ENCODE measurements at regions not wholly inside any gene's neighbourhood (a gene's known extent, or its start where the extent isn't known, plus 50 kb on each side); places are given as distances from the start of the nearest gene placed in this dataset.

DNA sequence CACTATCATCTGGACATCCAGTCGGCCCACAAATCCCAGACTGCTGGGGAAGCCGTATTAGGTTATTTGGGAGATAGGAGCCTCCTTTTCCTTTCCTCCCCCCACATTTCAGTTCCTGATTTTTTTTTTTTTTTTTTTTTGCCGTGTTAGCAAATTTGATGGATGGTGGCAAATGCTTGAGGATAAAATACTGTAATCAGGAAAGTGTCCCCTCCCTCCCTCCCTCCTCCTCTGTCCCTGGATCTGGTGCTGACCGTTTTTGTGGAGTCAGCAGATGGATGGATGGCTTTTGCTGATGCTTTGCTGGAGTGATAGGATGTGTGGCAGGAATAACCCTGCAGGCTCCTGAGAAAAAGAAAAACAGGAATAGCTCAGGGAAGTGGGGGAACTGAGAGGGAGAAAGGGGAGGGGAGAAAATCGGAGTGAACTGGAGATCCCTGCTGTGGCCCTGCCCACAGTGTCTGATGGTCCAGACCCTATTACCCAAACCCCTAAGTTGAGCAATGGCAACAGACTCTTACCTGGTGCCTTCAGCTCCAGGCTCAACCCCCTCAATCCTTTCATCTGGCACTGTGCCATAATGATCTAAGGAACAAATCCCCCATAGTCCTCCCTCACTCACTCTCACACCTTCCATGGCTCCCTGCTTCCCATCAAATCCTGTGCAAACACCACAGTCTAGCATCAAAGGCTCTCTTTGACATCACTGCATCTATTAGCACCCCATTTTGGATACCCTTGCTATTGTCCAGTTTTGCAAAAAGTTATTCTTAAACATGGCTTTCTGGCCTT is 277.3 kb upstream of the CHD6 start:
- in situ Hi-C loops (cut with HindIII; ENCODE audit: low sequenced_read_pairs), result no loop called here
- DNase-seq (ENCODE audit: low read depth, low spot score), result no peak
- H3K4me3 ChIP-seq (ENCODE audit: low read depth, low read length), result no peak overlapping the region
- TF ChIP-seq, protein P1, sequence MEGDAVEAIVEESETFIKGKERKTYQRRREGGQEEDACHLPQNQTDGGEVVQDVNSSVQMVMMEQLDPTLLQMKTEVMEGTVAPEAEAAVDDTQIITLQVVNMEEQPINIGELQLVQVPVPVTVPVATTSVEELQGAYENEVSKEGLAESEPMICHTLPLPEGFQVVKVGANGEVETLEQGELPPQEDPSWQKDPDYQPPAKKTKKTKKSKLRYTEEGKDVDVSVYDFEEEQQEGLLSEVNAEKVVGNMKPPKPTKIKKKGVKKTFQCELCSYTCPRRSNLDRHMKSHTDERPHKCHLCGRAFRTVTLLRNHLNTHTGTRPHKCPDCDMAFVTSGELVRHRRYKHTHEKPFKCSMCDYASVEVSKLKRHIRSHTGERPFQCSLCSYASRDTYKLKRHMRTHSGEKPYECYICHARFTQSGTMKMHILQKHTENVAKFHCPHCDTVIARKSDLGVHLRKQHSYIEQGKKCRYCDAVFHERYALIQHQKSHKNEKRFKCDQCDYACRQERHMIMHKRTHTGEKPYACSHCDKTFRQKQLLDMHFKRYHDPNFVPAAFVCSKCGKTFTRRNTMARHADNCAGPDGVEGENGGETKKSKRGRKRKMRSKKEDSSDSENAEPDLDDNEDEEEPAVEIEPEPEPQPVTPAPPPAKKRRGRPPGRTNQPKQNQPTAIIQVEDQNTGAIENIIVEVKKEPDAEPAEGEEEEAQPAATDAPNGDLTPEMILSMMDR (IDR thresholded peaks at IDR 0.05; ENCODE audit: low read depth, low read length), result no peak

- in situ Hi-C loops (cut with HindIII; ENCODE audit: low sequenced_read_pairs), result no loop called here
- DNase-seq (ENCODE audit: low read depth, low spot score), result no peak
- H3K4me3 ChIP-seq (ENCODE audit: low read depth, low read length), result no peak overlapping the region
- TF ChIP-seq, protein P1 (IDR thresholded peaks at IDR 0.05; ENCODE audit: low read depth, low read length), result no peak
Measured at GRCh38 chr20:41894255-41894963, 276.2 kb upstream of the CHD6 start.

DNA sequence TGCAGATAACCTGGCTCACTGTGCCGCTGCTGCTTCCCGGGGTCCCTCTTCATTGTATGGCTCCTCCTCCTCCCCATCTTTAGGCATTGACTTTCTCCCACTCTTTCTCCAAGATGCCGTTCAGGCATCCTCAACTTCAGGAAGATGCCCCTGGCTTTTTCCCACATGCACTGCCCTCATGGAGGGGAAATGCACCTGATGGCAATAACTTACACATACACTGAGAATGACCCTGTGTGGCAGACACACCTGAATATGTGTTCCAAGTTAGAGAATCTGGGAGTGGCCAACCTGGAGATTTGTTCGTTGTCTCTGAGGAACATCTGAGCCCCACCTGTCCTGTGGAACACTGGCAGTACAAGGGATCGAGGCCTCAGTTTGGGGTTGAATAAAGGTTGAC is 273.9 kb upstream of the CHD6 start:
- TF ChIP-seq, protein P1 (IDR thresholded peaks at IDR 0.05; ENCODE audit: low read depth, low read length), result no peak

GRCh38 chr20:41889844-41890224 is 271.7 kb upstream of the CHD6 start:
- TF ChIP-seq, protein P1 (IDR thresholded peaks at IDR 0.05; ENCODE audit: low read depth, low read length), result no peak
- no peak overlapping the region for H3K4me3 ChIP-seq (ENCODE audit: low read depth, low read length)
- in situ Hi-C loops (cut with HindIII; ENCODE audit: low sequenced_read_pairs), result no loop called here
- peak; percentile 19 for DNase-seq (ENCODE audit: low read depth, low spot score)

More for the DNA sequence above, 273.9 kb upstream of the CHD6 start:
- no peak overlapping the region for H3K4me3 ChIP-seq (ENCODE audit: low read depth, low read length)
- in situ Hi-C loops (cut with HindIII; ENCODE audit: low sequenced_read_pairs), result no loop called here
- no peak for DNase-seq (ENCODE audit: low read depth, low spot score)

- TF ChIP-seq, protein P1 (IDR thresholded peaks at IDR 0.05; ENCODE audit: low read depth, low read length), result peak; percentile 4
- peak; percentile 12 for DNase-seq (ENCODE audit: low read depth, low spot score)
- no peak overlapping the region for H3K4me3 ChIP-seq (ENCODE audit: low read depth, low read length)
- in situ Hi-C loops (cut with HindIII; ENCODE audit: low sequenced_read_pairs), result no loop called here
Measured at GRCh38 chr20:41889126-41889843, 271.1 kb upstream of the CHD6 start.

DNA sequence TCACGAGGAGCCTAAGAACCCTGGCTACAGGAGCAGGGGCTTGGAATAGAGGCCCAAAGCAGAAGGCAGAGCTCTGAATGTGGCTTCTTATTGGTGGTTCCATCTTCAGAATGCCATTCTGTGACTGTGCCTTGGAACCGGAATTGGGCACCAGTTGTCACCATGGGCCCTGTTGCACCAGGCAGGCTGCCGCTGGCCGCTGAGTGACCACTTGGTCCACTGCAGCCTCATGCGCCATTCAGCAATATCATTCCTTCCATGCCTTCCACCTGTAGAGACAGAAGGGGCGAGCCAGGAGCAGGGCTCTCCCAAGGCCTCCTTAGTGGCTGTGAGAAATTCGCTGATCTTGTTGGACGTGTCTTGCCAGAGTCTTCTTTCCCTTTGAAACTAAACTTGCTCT is 270.3 kb upstream of the CHD6 start:
- in situ Hi-C loops (cut with HindIII; ENCODE audit: low sequenced_read_pairs), result no loop called here
- no peak overlapping the region for H3K4me3 ChIP-seq (ENCODE audit: low read depth, low read length)
- TF ChIP-seq, protein P1 (IDR thresholded peaks at IDR 0.05; ENCODE audit: low read depth, low read length), result no peak
- DNase-seq (ENCODE audit: low read depth, low spot score), result no peak
